Breast epithelium (tissue), 3 donors: ENCODE measurements at regions not wholly inside any gene's neighbourhood (a gene's known extent, or its start where the extent isn't known, plus 50 kb on each side); places are given as distances from the start of the nearest gene placed in this dataset.

ENCODE experiments used
- POLR2A ChIP-seq: fragments of 450-650 bp; IDR thresholded peaks from one replicate; pipeline ENCODE4 v1.6.1; 2016; ENCODE audit warnings: antibody characterized with exemption, mild to moderate bottlenecking, moderate library complexity
- POLR2AphosphoS5 ChIP-seq, 3 donors: sonication (generic); formaldehyde crosslinking; IDR thresholded peaks; one replicate each; pipeline ENCODE4 v1.6.1; 2017; ENCODE audit warnings: antibody characterized with exemption in 3 of 3
- TF ChIP-seq, protein P1 (sequence below), 3 donors: fragments of 450-650 bp; IDR thresholded peaks; one replicate each; pipeline ENCODE4 v1.5.1; 2016 to 2017; ENCODE audit warnings: antibody characterized with exemption in 3 of 3, mild to moderate bottlenecking in 3 of 3, moderate library complexity in 3 of 3

DNA sequence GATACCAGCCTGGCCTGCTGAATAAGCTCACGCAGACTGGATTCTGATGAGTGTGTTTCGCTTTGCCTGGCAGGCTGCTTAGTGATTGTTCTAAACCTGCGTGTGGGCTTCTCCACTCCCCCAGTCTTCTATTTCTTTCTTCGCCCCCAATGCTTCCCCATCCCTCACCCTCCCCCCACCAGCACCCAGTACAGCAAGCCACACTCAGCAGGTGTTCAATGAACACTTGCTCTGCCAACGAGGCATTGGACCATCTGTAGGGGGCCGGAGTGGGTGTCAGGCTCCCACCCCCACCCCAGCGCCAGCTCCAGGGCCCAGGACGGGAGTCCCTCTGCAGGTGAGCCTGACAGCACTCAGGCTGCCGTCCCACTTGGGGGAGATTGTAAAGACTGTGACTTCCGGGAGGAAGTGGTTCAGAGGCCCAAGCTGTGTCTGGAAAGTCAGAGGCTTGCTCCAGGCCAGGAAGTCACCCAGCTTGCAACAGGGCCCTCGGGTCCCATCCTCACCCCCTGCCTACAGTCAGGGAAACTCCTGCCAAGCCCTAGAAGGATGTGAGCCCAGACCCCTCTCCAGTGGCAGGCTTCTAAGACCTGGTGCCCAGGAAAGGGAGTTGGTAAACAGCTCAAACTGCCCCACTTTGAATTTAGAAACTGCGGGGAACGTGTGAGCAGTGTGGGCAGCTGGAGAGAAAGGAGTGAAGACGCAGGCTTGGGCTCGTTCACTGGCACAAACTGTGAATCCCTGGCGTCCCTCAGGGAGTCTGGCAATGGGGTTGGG, 66.3 kb upstream of the PRDM11 start:
- TF ChIP-seq, protein P1, sequence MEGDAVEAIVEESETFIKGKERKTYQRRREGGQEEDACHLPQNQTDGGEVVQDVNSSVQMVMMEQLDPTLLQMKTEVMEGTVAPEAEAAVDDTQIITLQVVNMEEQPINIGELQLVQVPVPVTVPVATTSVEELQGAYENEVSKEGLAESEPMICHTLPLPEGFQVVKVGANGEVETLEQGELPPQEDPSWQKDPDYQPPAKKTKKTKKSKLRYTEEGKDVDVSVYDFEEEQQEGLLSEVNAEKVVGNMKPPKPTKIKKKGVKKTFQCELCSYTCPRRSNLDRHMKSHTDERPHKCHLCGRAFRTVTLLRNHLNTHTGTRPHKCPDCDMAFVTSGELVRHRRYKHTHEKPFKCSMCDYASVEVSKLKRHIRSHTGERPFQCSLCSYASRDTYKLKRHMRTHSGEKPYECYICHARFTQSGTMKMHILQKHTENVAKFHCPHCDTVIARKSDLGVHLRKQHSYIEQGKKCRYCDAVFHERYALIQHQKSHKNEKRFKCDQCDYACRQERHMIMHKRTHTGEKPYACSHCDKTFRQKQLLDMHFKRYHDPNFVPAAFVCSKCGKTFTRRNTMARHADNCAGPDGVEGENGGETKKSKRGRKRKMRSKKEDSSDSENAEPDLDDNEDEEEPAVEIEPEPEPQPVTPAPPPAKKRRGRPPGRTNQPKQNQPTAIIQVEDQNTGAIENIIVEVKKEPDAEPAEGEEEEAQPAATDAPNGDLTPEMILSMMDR (IDR thresholded peaks at IDR 0.05): no peak
- no peak for TF ChIP-seq POLR2A
- no peak for TF ChIP-seq POLR2AphosphoS5 (IDR thresholded peaks at IDR 0.05)
